OCI-LY7 (cell line): ENCODE measurements at regions not wholly inside any gene's neighbourhood (a gene's known extent, or its start where the extent isn't known, plus 50 kb on each side); places are given as distances from the start of the nearest gene placed in this dataset.

Experiments used
- BruUV-seq: library from RNA; stranded (reverse); fragments of 400-500 nt; replicated peaks from 2 replicates; lab custom pipeline; 2021; lab: Mats Ljungman, UMichigan
- CTCF ChIA-PET: fragments of 300-600 bp; sonication (Branson Sonifier 250); formaldehyde crosslinking; loops from one replicate; lab custom pipeline; 2022; ENCODE audit warnings: antibody characterized with exemption; ENCODE audit not compliant: unreplicated experiment; lab: Charles Lee
- POLR2A ChIA-PET: fragments of 300-600 bp; sonication (Branson Sonifier 250); formaldehyde crosslinking; loops from one replicate; lab custom pipeline; 2022; ENCODE audit warnings: antibody characterized with exemption; lab: Charles Lee
- DNase-seq: peaks from one replicate; pipeline ENCODE4 v3.0.0-alpha.2; 2015; ENCODE audit warnings: low spot score
- H2AFZ ChIP-seq: fragments of 200-600 bp; sonication (generic), shearing (Covaris generic); 2 replicates; pipeline ENCODE4 v1.6.1; 2014; ENCODE audit warnings: mild to moderate bottlenecking, antibody characterized with exemption, low read length, moderate library complexity
- H3K27ac ChIP-seq: fragments of 200-600 bp; sonication (generic); 2 replicates; pipeline ENCODE4 v1.5.1; 2014; ENCODE audit warnings: mixed run types, low read depth, mild to moderate bottlenecking, moderate library complexity, low read length, inconsistent platforms; ENCODE audit not compliant: poor library complexity, severe bottlenecking
- H3K36me3 ChIP-seq: fragments of 200-600 bp; sonication (generic); 2 replicates; pipeline ENCODE4 v1.6.1; 2014; ENCODE audit warnings: mild to moderate bottlenecking, antibody characterized with exemption, low read length, moderate library complexity, mixed read lengths; ENCODE audit not compliant: insufficient read depth
- H3K4me1 ChIP-seq: fragments of 200-600 bp; sonication (generic); 2 replicates; pipeline ENCODE4 v1.5.1; 2014; ENCODE audit warnings: mild to moderate bottlenecking, low read length; ENCODE audit not compliant: insufficient read depth, poor library complexity, severe bottlenecking
- H3K4me2 ChIP-seq: fragments of 200-600 bp; sonication (generic); 2 replicates; pipeline ENCODE4 v1.6.1; 2014; ENCODE audit warnings: mild to moderate bottlenecking, low read length
- H3K4me3 ChIP-seq: fragments of 200-600 bp; sonication (generic); 2 replicates; pipeline ENCODE4 v1.5.1; 2014; ENCODE audit warnings: mild to moderate bottlenecking, low read depth, low read length; ENCODE audit not compliant: poor library complexity, severe bottlenecking
- H3K79me2 ChIP-seq: fragments of 200-600 bp; sonication (generic); 2 replicates; pipeline ENCODE4 v1.6.1; 2016; ENCODE audit warnings: low read depth, mild to moderate bottlenecking, low read length, moderate library complexity, mixed read lengths; ENCODE audit not compliant: insufficient read depth
- H3K9me2 ChIP-seq: fragments of 200-600 bp; sonication (generic); 2 replicates; pipeline ENCODE4 v1.6.1; 2016; ENCODE audit warnings: mild to moderate bottlenecking, low read length, mixed read lengths; ENCODE audit not compliant: insufficient read depth
- H3K9me3 ChIP-seq: fragments of 200-600 bp; sonication (generic); 2 replicates; pipeline ENCODE4 v1.6.1; 2014; ENCODE audit warnings: mild to moderate bottlenecking, mixed run types, low read length, mixed read lengths
- H4K20me1 ChIP-seq: fragments of 200-600 bp; sonication (generic); 2 replicates; pipeline ENCODE4 v1.6.1; 2014; ENCODE audit warnings: mild to moderate bottlenecking, antibody characterized with exemption, low read length, moderate library complexity, mixed read lengths; ENCODE audit not compliant: insufficient read depth
- EZH2phosphoT487 ChIP-seq: fragments of 200-600 bp; sonication (generic); IDR thresholded peaks from 2 replicates; pipeline ENCODE4 v1.6.1; 2018; ENCODE audit warnings: low read depth, borderline replicate concordance, mild to moderate bottlenecking, mixed run types, antibody characterized with exemption, low read length, moderate library complexity, mixed read lengths
- intact Hi-C: fragments of 100-400 bp; cut with micrococcal nuclease; formaldehyde crosslinking; loops from one replicate; pipeline ENCODE4 v1.10.0; 2022; ENCODE audit not compliant: unreplicated experiment
- TF ChIP-seq, protein P1 (sequence below): fragments of 200-600 bp; sonication (generic); conservative IDR thresholded peaks from 2 replicates; pipeline ENCODE4 v1.5.1; 2014; ENCODE audit warnings: mild to moderate bottlenecking, antibody characterized with exemption, low read length, moderate library complexity, mixed read lengths

DNA sequence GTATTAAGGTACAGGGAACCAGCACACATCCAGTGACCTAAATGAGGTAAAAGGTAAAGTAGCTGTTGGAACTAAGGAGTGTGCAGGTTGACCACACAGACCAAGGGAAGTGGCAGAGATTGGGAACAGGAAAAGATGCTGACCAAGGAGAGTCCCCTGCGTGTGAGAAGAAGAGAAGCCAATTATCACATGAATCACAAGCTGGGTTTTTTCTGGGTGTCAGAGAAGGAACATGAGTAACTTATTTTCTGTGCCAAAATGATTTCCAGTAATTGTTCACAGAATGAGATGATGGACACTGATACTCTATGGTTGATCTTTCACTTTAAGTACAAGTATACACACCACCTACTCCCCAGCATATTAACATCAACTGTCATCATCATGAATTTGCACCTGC, 130.7 kb upstream of the ACO1 start:
- H3K79me2 ChIP-seq, result no peaks in the 10 kb centered on the region
- H3K9me2 ChIP-seq, result no peaks in the 10 kb centered on the region
- no TSS peak for BruUV-seq
- no peaks in the 10 kb centered on the region for H4K20me1 ChIP-seq
- H3K4me2 ChIP-seq, result no peak overlapping the region
- ChIA-PET CTCF (no interaction called here), POLR2A (no interaction called here)
- no peaks in the 10 kb centered on the region for H3K9me3 ChIP-seq
- no peak overlapping the region for H3K27ac ChIP-seq
- no peak for DNase-seq
- H3K4me1 ChIP-seq, result no peaks in the 10 kb centered on the region
- intact Hi-C loops, result loop anchor here (10.0 kb wide), 1 partner anchor 1129 kb away; no protein-coding TSS in a partner anchor
- H2AFZ ChIP-seq, result no peak overlapping the region
- H3K4me3 ChIP-seq, result no peak overlapping the region
- no peak for TF ChIP-seq EZH2phosphoT487
- TF ChIP-seq, protein P1, sequence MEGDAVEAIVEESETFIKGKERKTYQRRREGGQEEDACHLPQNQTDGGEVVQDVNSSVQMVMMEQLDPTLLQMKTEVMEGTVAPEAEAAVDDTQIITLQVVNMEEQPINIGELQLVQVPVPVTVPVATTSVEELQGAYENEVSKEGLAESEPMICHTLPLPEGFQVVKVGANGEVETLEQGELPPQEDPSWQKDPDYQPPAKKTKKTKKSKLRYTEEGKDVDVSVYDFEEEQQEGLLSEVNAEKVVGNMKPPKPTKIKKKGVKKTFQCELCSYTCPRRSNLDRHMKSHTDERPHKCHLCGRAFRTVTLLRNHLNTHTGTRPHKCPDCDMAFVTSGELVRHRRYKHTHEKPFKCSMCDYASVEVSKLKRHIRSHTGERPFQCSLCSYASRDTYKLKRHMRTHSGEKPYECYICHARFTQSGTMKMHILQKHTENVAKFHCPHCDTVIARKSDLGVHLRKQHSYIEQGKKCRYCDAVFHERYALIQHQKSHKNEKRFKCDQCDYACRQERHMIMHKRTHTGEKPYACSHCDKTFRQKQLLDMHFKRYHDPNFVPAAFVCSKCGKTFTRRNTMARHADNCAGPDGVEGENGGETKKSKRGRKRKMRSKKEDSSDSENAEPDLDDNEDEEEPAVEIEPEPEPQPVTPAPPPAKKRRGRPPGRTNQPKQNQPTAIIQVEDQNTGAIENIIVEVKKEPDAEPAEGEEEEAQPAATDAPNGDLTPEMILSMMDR, result no peak
- no peaks in the 10 kb centered on the region for H3K36me3 ChIP-seq

DNA sequence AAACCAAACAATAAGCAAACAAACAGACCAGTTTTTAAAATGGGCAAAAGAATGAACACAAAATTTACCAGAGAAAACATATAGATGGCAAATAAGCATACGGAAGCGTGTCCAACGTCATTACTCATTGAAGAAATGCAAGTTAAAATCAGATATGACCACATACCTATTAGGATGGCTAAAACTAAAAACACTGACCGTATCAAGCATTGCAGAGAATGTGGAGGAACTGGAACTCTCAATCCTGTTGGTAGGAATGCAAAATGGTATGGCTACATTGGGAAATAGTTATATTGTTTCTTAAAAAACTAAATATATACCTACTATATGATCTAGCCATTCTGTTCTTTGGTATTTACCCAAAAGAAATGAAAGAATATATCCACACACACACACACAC, 129.4 kb upstream of the ACO1 start:
- no TSS peak for BruUV-seq
- no peaks in the 10 kb centered on the region for H3K9me3 ChIP-seq
- ChIA-PET POLR2A (no interaction called here), CTCF (no interaction called here)
- no peak overlapping the region for H3K4me2 ChIP-seq
- H3K4me1 ChIP-seq, result no peaks in the 10 kb centered on the region
- no peaks in the 10 kb centered on the region for H4K20me1 ChIP-seq
- no peak for TF ChIP-seq EZH2phosphoT487
- TF ChIP-seq, protein P1, result no peak
- no peak overlapping the region for H3K4me3 ChIP-seq
- intact Hi-C loops, result loop anchor here (10.0 kb wide), 1 partner anchor 1130 kb away; no protein-coding TSS in a partner anchor
- no peak overlapping the region for H2AFZ ChIP-seq
- H3K79me2 ChIP-seq, result no peaks in the 10 kb centered on the region
- H3K9me2 ChIP-seq, result no peaks in the 10 kb centered on the region
- DNase-seq, result no peak
- no peak overlapping the region for H3K27ac ChIP-seq
- no peaks in the 10 kb centered on the region for H3K36me3 ChIP-seq

DNA sequence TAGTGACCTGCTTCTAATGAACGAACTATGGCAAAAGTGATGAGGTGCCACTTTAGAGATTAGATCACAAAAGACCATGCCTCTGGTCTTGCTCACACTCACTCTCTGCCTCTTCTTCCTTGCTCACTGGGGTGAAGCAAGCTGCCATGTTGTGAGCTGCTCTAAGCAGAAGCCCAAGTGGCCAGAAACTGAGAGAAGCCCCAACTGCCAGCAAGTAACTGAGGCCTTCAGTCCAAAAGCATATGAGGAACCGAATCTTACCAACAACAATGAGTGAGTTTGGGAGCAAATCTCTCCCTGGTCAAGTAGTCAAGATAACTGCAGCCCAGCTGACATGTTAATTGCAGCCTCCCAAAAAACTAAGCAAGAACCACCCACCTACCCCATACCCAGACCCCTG, 126.0 kb upstream of the ACO1 start:
- H3K9me2 ChIP-seq, result no peaks in the 10 kb centered on the region
- no peak overlapping the region for H3K4me2 ChIP-seq
- H2AFZ ChIP-seq, result no peak overlapping the region
- TF ChIP-seq, protein P1, result no peak
- no peak for TF ChIP-seq EZH2phosphoT487
- DNase-seq, result no peak
- intact Hi-C loops, result loop anchor here (10.0 kb wide), 1 partner anchor 1134 kb away; no protein-coding TSS in a partner anchor
- no peaks in the 10 kb centered on the region for H3K9me3 ChIP-seq
- POLR2A ChIA-PET, result interaction anchor here (0.6 kb wide), 1 partner anchor 728 kb away, joined by 7 read pairs; no protein-coding TSS in a partner anchor
- H3K4me1 ChIP-seq, result no peaks in the 10 kb centered on the region
- H3K79me2 ChIP-seq, result no peaks in the 10 kb centered on the region
- H3K27ac ChIP-seq, result no peak overlapping the region
- no TSS peak for BruUV-seq
- no peaks in the 10 kb centered on the region for H3K36me3 ChIP-seq
- CTCF ChIA-PET, result no interaction called here
- H3K4me3 ChIP-seq, result no peak overlapping the region
- no peaks in the 10 kb centered on the region for H4K20me1 ChIP-seq
